Fibroblast of lung (primary cell): ENCODE measurements at regions not wholly inside any gene's neighbourhood (a gene's known extent, or its start where the extent isn't known, plus 50 kb on each side); places are given as distances from the start of the nearest gene placed in this dataset.

Source experiments
- DNase-seq, 2 donors: peaks; one replicate each; pipeline versions ENCODE4 v3.0.0 to v3.0.0-alpha.2; 2010; ENCODE audit warnings: low read depth in 2 of 2
- H2AFZ ChIP-seq: 2 replicates; pipeline ENCODE4 v1.5.1; 2012; ENCODE audit warnings: low read length, control low read depth, inconsistent platforms
- H3K27ac ChIP-seq: 2 replicates; pipeline ENCODE4 v1.5.1; 2011; ENCODE audit warnings: low read length, control low read depth; ENCODE audit not compliant: insufficient read depth
- H3K27me3 ChIP-seq: 2 replicates; pipeline ENCODE4 v1.5.1; 2011; ENCODE audit warnings: mild to moderate bottlenecking, low read length; ENCODE audit not compliant: control insufficient read depth, insufficient read depth
- H3K36me3 ChIP-seq: 2 replicates; pipeline ENCODE4 v1.5.1; 2011; ENCODE audit warnings: low read length; ENCODE audit not compliant: control insufficient read depth, insufficient read depth
- H3K4me1 ChIP-seq: 2 replicates; pipeline ENCODE4 v1.5.1; 2011; ENCODE audit warnings: low read length; ENCODE audit not compliant: control insufficient read depth, insufficient read depth; ENCODE audit errors: extremely low read depth
- H3K4me2 ChIP-seq: 2 replicates; pipeline ENCODE4 v1.5.1; 2011; ENCODE audit warnings: low read length, control low read depth; ENCODE audit not compliant: insufficient read depth; ENCODE audit errors: extremely low read depth
- H3K4me3 ChIP-seq, 4 experiments: fragments of 200-600 bp in 1 of 4; sonication (generic) in 1 of 4; replicated peaks in 1 of 4; 2 replicates each; pipeline ENCODE4 v1.5.1; 2011 to 2016; ENCODE audit warnings: low read length in 4 of 4, low read depth in 3 of 4, mild to moderate bottlenecking in 3 of 4, control low read depth in 2 of 4, inconsistent platforms in 1 of 4, mixed read lengths in 1 of 4; ENCODE audit not compliant: insufficient read depth in 1 of 4; ENCODE audit errors: control extremely low read depth in 1 of 4
- H3K79me2 ChIP-seq: 2 replicates; pipeline ENCODE4 v1.5.1; 2012; ENCODE audit warnings: mild to moderate bottlenecking, low read length, inconsistent platforms; ENCODE audit not compliant: control insufficient read depth, insufficient read depth
- H3K9ac ChIP-seq: 2 replicates; pipeline ENCODE4 v1.5.1; 2011; ENCODE audit warnings: mild to moderate bottlenecking, low read length, control low read depth; ENCODE audit not compliant: insufficient read depth
- H3K9me3 ChIP-seq: 2 replicates; pipeline ENCODE4 v1.5.1; 2012; ENCODE audit warnings: low read depth, low read length; ENCODE audit not compliant: control insufficient read depth, insufficient read depth
- H4K20me1 ChIP-seq: 2 replicates; pipeline ENCODE4 v1.5.1; 2011; ENCODE audit warnings: low read length; ENCODE audit not compliant: control insufficient read depth, insufficient read depth; ENCODE audit errors: extremely low read depth
- CTCF ChIP-seq, 2 donors: IDR thresholded peaks in 1 of 2; conservative IDR thresholded peaks in 1 of 2; 1 replicate in 1 of 2; 2 replicates in 1 of 2; pipeline ENCODE4 v1.5.1; 2011 to 2012; ENCODE audit warnings: low read length in 2 of 2, control low read depth in 1 of 2, inconsistent platforms in 1 of 2, low read depth in 1 of 2, mild to moderate bottlenecking in 1 of 2
- EZH2 ChIP-seq: IDR thresholded peaks from 2 replicates; pipeline ENCODE4 v1.5.1; 2012; ENCODE audit warnings: low read length, control low read depth, mild to moderate bottlenecking; ENCODE audit errors: missing control alignments

GRCh38 chr5:115684513-115685037 lies 58.7 kb upstream of the TMED7 start:
- no peak overlapping the region for H3K4me3 ChIP-seq
- no peak for DNase-seq
- no peak for TF ChIP-seq EZH2
- TF ChIP-seq CTCF (conservative IDR thresholded peaks at IDR 0.05 in 1 of 2, IDR thresholded peaks at IDR 0.05 in 1 of 2; ENCODE audit: low read depth in 1 of 2, low read length in 2 of 2), result no peak

GRCh38 chr5:115683081-115683480 lies 57.2 kb upstream of the TMED7 start:
- H3K4me2 ChIP-seq, result no peak overlapping the region
- H3K36me3 ChIP-seq, result no peaks in the 10 kb centered on the region
- H3K9me3 ChIP-seq, result no peaks in the 10 kb centered on the region
- no peaks in the 10 kb centered on the region for H3K27me3 ChIP-seq
- no peak for DNase-seq
- no peaks in the 10 kb centered on the region for H4K20me1 ChIP-seq
- H3K4me3 ChIP-seq, result no peak overlapping the region
- TF ChIP-seq CTCF (conservative IDR thresholded peaks at IDR 0.05 in 1 of 2, IDR thresholded peaks at IDR 0.05 in 1 of 2; ENCODE audit: low read depth in 1 of 2, low read length in 2 of 2) (no peak), EZH2 (no peak)
- no peak overlapping the region for H2AFZ ChIP-seq
- H3K79me2 ChIP-seq, result no peaks in the 10 kb centered on the region
- no peak overlapping the region for H3K27ac ChIP-seq
- H3K4me1 ChIP-seq, result no peaks in the 10 kb centered on the region
- H3K9ac ChIP-seq, result no peak overlapping the region

More at GRCh38 chr5:115684513-115685037, 58.7 kb upstream of the TMED7 start:
- Histone ChIP-seq H3K4me1 (no peaks in the 10 kb centered on the region), H3K9me3 (no peaks in the 10 kb centered on the region), H2AFZ (no peak overlapping the region), H4K20me1 (no peaks in the 10 kb centered on the region), H3K79me2 (no peaks in the 10 kb centered on the region), H3K9ac (no peak overlapping the region), H3K27me3 (no peaks in the 10 kb centered on the region), H3K27ac (no peak overlapping the region), H3K4me2 (no peak overlapping the region), H3K36me3 (no peaks in the 10 kb centered on the region)
